ENCODE measurements at regions not wholly inside any gene's neighbourhood (a gene's known extent, or its start where the extent isn't known, plus 50 kb on each side); places are given as distances from the start of the nearest gene placed in this dataset.
"Not testable (repeated sequence)": the region's sequence is repeated elsewhere in the genome, so short reads cannot be mapped to it uniquely, and the experiment has no call there.

DNA sequence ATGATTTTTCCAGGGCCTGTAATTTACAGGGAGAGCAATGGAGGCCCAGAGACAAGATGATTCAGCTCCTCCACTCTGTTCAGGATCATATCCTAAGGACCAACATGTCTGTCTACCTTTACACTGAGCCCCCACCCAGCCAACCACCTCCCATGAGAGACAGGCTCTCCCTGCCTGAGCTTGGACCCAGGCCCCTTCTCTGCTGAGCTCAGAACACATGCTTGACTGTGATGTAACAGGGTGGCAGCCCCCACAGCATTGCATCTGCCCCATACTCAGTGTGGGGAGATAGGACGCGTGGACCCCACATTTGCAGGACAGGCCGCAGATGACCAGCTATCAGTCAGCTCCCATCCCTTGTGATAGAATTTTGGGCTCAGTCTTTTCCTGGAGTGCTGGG lies 313.9 kb downstream of the ADGRD1 start:
- no peak for DNase-seq (ENCODE audit: low read depth)
- TF ChIP-seq, protein P1, sequence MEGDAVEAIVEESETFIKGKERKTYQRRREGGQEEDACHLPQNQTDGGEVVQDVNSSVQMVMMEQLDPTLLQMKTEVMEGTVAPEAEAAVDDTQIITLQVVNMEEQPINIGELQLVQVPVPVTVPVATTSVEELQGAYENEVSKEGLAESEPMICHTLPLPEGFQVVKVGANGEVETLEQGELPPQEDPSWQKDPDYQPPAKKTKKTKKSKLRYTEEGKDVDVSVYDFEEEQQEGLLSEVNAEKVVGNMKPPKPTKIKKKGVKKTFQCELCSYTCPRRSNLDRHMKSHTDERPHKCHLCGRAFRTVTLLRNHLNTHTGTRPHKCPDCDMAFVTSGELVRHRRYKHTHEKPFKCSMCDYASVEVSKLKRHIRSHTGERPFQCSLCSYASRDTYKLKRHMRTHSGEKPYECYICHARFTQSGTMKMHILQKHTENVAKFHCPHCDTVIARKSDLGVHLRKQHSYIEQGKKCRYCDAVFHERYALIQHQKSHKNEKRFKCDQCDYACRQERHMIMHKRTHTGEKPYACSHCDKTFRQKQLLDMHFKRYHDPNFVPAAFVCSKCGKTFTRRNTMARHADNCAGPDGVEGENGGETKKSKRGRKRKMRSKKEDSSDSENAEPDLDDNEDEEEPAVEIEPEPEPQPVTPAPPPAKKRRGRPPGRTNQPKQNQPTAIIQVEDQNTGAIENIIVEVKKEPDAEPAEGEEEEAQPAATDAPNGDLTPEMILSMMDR (conservative IDR thresholded peaks at IDR 0.05; ENCODE audit: low read length): no peak

DNA sequence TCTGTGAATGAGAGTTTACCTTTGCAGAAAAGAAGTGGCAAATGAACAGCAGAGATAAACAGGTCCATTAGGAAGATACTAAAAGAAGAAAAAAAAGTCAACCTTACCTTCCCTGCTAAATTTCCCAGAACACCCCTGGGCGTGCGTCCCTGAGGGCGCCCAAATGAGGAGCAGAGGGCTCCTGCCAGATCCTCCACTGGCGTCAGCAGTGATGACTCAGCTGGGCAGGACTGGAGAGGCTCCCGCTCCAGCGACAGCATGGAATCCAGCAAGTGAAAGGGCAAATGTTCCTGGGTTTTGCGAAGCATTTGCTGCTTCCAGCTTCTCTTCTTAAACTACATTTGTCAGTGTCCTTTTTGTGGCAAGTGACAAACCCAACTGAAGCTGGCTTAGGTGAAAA lies 314.4 kb downstream of the ADGRD1 start:
- peak; percentile 8 for DNase-seq (ENCODE audit: low read depth)
- not testable (repeated sequence) for H3K4me3 ChIP-seq (ENCODE audit: low read length)

More for the DNA sequence above, 313.9 kb downstream of the ADGRD1 start:
- H3K4me3 ChIP-seq (ENCODE audit: low read length): no peak overlapping the region

DNA sequence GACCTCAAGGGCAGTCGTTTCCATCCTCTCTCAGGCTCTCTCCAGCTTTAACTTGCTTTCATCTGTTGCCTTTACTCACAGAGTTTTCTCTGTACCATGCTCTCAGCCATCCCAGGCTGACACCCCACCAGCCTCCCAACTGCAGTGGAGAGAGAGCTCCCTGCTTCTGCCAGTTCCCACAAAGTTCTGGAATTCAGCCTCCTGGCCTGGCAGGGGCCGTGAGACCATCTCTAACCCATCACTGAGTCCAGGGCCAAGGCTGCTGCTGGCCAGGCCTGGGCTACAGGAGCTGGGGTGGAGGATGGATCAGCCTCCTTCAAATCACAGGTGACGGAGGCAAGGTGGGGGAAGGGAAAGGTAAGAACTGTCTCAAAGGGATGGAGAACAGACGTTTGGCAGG lies 314.9 kb downstream of the ADGRD1 start:
- H3K4me3 ChIP-seq (ENCODE audit: low read length); DNase-seq (ENCODE audit: low read depth): not testable (repeated sequence)

DNA sequence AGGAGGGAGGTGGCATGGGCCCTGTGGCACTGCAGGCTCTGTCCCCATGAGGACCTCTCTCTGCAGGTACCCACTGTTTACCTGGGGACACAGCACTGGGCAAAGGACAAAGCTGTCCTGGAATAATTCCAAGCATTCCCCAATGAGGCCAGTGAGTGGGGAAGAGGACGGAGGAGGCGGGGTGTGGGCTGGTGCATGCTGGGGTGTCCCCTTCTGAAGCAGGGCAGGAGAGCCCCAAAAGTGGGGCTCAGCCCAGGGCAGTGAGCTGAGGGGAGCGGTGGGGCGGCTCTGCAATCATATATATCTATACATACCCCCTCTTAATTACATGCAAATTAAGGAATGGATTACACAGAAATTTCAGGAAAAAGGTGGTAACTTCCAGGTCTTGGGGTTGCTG lies 315.8 kb downstream of the ADGRD1 start:
- H3K4me3 ChIP-seq (ENCODE audit: low read length): no peak overlapping the region
- no peak for DNase-seq (ENCODE audit: low read depth)
- TF ChIP-seq, protein P1 (conservative IDR thresholded peaks at IDR 0.05; ENCODE audit: low read length): no peak

DNA sequence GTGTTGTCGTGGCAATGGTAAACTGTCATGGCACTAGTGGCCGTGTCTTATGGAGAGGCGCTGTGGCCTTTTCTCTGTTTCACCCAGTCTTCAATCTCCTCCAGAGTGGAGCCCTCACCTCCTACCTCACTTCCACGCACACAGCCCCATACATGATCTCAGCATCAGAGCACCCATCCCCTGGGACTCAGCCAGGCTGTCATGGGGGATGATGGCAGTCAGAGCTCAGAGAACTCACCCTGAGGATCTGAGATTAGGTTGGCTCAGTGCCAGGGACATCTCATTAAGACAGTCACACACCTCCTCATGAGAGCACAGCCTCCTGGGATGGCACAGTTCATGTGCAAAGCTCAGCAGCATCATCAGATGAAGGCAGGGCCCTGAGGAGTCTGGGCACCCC lies 316.3 kb downstream of the ADGRD1 start:
- H3K4me3 ChIP-seq (ENCODE audit: low read length); DNase-seq (ENCODE audit: low read depth): not testable (repeated sequence)

DNA sequence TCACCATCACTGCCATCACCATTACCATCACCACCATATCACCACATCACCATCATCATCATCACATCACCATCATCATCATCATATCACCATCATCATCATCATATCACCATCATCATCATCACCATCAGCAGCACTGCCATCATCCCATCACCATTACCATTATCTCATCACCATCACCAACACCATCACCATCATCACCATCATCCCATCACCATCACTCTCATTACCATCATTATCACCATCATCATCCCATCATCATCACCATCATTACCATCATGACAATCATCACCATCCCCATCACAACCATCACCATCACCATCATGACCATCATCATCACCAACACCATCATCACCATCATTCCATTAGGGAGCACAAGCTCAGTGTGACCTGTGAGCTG lies 318.0 kb downstream of the ADGRD1 start:
- no peak for DNase-seq (ENCODE audit: low read depth)
- no peak overlapping the region for H3K4me3 ChIP-seq (ENCODE audit: low read length)
- TF ChIP-seq, protein P1 (conservative IDR thresholded peaks at IDR 0.05; ENCODE audit: low read length): no peak

DNA sequence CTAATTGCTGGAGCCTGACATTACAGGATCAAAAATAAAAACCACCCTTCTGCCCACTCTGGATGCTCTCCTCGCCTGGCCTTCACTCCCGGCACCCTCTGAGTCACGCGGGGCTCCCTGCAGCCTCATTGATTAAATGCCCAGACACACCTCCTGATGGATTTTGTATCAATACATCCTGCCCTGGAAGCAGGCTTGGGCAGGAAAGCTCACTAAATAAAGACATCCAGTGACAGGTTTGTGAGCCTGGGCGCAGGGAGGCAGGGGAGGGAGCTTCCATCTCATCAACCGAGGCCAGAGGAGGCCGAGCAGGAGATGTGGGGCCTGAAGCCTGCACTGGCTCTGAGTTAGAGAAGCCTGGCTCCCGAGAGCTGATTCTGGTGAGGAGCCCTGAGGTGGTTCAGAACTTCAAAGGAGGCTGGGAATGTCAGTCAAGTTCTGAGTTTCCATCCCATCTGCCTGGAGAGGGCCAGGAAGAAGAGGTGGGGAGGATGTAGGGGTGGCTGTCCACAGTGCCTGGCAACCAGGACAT lies 318.6 kb downstream of the ADGRD1 start:
- H3K4me3 ChIP-seq (ENCODE audit: low read length); DNase-seq (ENCODE audit: low read depth): not testable (repeated sequence)

DNA sequence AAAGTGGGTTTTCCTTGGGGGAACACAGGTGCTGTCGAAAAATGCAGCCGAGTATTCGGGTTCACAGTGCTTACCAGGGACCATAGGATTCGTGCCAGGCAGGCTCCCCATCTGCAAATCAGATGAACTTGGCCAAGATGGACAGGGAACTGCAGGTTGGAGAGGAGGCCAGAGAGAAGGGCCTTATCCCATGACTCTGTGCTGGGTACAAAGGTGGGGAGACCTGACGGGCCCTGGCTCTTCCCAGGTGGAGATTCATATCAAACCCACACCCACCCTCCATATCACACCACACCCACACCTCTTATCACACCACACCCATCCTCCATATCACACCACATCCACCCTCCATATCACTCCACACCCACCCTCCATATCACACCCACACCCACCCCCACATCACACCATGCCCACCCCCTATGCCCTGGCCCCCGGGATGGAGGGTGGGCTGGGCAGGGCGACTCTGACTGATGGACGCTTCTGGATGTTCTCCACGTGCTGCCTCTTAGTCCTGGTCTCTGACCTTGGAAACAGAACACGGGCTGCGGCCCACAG lies 319.7 kb downstream of the ADGRD1 start:
- no peak for DNase-seq (ENCODE audit: low read depth)
- TF ChIP-seq, protein P1 (conservative IDR thresholded peaks at IDR 0.05; ENCODE audit: low read length): no peak
- no peak overlapping the region for H3K4me3 ChIP-seq (ENCODE audit: low read length)

DNA sequence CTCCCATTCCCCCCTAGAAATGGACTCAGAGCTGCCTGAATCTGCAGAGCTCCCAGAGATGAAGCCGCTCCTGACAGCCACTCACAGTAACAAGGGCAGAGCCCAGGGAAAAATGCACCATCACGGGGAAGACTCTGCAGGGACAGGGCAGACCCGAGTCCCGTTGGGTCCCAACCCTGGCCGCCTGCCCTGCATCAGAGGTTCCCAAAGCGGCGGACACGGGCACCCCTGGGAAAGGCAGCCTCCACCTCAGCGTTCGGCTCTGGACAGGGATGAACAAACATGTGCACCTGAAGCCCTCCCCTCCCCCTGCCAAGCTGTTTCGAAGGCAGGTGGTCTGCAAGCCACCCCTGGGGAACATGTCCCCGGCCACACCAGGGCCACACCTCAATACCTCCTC lies 320.4 kb downstream of the ADGRD1 start:
- DNase-seq (ENCODE audit: low read depth): no peak
- TF ChIP-seq, protein P1 (conservative IDR thresholded peaks at IDR 0.05; ENCODE audit: low read length): no peak
- no peak overlapping the region for H3K4me3 ChIP-seq (ENCODE audit: low read length)

Data from AG10803 (cell line).